GM12891 (cell line): ENCODE measurements at regions not wholly inside any gene's neighbourhood (a gene's known extent, or its start where the extent isn't known, plus 50 kb on each side); places are given as distances from the start of the nearest gene placed in this dataset.

ENCODE experiments used
- PAX5 ChIP-seq: IDR thresholded peaks from 2 replicates; pipeline ENCODE4 v1.6.1; 2011; ENCODE audit warnings: low read length, moderate library complexity, mild to moderate bottlenecking; ENCODE audit not compliant: insufficient read depth, severe bottlenecking
- POLR2AphosphoS5 ChIP-seq: IDR thresholded peaks from 2 replicates; pipeline ENCODE4 v1.6.1; 2011; ENCODE audit warnings: low read depth, low read length, control low read depth
- TAF1 ChIP-seq: IDR thresholded peaks from 2 replicates; pipeline ENCODE4 v1.6.1; 2011; ENCODE audit warnings: low read depth, low read length, control low read depth

DNA sequence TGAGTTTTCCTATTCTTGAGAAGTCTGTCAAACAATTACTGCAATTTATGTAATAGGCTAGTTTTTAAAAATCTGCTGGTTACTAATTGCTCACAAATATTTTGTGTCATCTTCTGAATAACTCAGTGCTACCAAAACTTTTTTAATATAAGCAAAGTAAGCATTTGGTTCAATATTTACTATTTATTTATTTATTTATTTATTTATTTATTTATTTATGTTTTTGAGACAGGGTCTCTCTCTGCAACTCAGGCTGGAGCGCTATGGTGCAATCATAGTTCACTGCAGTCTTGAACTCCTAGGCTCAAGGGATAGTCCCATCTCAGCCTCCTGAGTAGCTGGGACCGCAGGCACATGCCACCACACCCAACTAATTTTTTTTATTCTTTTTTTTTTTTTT lies 60.4 kb upstream of the CDH20 start:
- TF ChIP-seq TAF1 (no peak), POLR2AphosphoS5 (no peak), PAX5 (no peak)
